ENCODE measurements at regions not wholly inside any gene's neighbourhood (a gene's known extent, or its start where the extent isn't known, plus 50 kb on each side); places are given as distances from the start of the nearest gene placed in this dataset.

DNA sequence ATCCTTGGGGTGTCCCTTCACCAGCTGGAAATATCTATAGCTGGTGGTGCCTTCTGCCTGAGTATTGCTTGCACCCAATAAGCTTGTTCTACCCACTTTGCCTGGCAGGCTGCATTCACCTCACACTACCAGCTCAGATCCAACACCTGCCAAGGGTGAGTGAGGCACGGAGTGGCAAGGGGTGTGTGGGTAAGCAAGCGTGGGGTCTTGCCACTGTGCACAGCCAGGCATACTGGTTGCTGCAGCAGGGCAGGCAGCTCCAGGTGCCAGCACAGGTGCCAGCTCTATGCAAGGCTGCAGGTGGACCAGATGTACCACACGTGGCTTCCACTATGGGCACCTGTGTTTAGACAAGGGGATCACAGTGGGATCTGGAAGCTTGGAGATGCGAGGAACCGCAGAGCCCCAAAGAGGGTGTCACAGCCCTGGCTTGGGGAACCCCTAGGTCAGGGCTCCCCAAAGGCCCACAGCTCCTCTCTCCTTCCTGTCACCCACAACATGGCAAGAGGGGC is 167.7 kb upstream of the MRPS30 start:
- no peak for TF ChIP-seq ESRRG (CRISPR knock-in tag; IDR thresholded peaks at IDR 0.05)
- TF ChIP-seq TOX (CRISPR knock-in tag; IDR thresholded peaks at IDR 0.05; ENCODE audit: borderline replicate concordance) = no peak
- TF ChIP-seq, protein P1, sequence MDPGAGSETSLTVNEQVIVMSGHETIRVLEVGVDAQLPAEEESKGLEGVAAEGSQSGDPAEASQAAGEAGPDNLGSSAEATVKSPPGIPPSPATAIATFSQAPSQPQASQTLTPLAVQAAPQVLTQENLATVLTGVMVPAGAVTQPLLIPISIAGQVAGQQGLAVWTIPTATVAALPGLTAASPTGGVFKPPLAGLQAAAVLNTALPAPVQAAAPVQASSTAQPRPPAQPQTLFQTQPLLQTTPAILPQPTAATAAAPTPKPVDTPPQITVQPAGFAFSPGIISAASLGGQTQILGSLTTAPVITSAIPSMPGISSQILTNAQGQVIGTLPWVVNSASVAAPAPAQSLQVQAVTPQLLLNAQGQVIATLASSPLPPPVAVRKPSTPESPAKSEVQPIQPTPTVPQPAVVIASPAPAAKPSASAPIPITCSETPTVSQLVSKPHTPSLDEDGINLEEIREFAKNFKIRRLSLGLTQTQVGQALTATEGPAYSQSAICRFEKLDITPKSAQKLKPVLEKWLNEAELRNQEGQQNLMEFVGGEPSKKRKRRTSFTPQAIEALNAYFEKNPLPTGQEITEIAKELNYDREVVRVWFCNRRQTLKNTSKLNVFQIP (CRISPR knock-in tag; IDR thresholded peaks at IDR 0.05; ENCODE audit: borderline replicate concordance, low read depth) = no peak
- no peak for TF ChIP-seq RARB (CRISPR knock-in tag; IDR thresholded peaks at IDR 0.05)
- TF ChIP-seq, protein P2, sequence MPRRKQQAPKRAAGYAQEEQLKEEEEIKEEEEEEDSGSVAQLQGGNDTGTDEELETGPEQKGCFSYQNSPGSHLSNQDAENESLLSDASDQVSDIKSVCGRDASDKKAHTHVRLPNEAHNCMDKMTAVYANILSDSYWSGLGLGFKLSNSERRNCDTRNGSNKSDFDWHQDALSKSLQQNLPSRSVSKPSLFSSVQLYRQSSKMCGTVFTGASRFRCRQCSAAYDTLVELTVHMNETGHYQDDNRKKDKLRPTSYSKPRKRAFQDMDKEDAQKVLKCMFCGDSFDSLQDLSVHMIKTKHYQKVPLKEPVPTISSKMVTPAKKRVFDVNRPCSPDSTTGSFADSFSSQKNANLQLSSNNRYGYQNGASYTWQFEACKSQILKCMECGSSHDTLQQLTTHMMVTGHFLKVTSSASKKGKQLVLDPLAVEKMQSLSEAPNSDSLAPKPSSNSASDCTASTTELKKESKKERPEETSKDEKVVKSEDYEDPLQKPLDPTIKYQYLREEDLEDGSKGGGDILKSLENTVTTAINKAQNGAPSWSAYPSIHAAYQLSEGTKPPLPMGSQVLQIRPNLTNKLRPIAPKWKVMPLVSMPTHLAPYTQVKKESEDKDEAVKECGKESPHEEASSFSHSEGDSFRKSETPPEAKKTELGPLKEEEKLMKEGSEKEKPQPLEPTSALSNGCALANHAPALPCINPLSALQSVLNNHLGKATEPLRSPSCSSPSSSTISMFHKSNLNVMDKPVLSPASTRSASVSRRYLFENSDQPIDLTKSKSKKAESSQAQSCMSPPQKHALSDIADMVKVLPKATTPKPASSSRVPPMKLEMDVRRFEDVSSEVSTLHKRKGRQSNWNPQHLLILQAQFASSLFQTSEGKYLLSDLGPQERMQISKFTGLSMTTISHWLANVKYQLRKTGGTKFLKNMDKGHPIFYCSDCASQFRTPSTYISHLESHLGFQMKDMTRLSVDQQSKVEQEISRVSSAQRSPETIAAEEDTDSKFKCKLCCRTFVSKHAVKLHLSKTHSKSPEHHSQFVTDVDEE (CRISPR knock-in tag; IDR thresholded peaks at IDR 0.05) = no peak
- no peak for TF ChIP-seq ZNF8 (CRISPR knock-in tag; IDR thresholded peaks at IDR 0.05)
- TF ChIP-seq GLIS3 (CRISPR knock-in tag; IDR thresholded peaks at IDR 0.05) = no peak
- no peak for TF ChIP-seq PPARA (CRISPR knock-in tag; IDR thresholded peaks at IDR 0.05; ENCODE audit: borderline replicate concordance)
- TF ChIP-seq TCF4 (CRISPR knock-in tag; IDR thresholded peaks at IDR 0.05; ENCODE audit: borderline replicate concordance) = no peak
- TF ChIP-seq ARNTL (CRISPR knock-in tag; IDR thresholded peaks at IDR 0.05; ENCODE audit: borderline replicate concordance, low read depth) = no peak
- no peak for TF ChIP-seq ZFP30 (CRISPR knock-in tag; IDR thresholded peaks at IDR 0.05)
- no peak for TF ChIP-seq ZNF565 (CRISPR knock-in tag; conservative IDR thresholded peaks at IDR 0.05; ENCODE audit: low read depth)
- TF ChIP-seq, protein P3, sequence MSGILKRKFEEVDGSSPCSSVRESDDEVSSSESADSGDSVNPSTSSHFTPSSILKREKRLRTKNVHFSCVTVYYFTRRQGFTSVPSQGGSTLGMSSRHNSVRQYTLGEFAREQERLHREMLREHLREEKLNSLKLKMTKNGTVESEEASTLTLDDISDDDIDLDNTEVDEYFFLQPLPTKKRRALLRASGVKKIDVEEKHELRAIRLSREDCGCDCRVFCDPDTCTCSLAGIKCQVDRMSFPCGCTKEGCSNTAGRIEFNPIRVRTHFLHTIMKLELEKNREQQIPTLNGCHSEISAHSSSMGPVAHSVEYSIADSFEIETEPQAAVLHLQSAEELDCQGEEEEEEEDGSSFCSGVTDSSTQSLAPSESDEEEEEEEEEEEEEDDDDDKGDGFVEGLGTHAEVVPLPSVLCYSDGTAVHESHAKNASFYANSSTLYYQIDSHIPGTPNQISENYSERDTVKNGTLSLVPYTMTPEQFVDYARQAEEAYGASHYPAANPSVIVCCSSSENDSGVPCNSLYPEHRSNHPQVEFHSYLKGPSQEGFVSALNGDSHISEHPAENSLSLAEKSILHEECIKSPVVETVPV (CRISPR knock-in tag; IDR thresholded peaks at IDR 0.05) = no peak
- no peak for TF ChIP-seq ISL1 (CRISPR knock-in tag; IDR thresholded peaks at IDR 0.05)
- no peak for TF ChIP-seq BACH2 (CRISPR knock-in tag; IDR thresholded peaks at IDR 0.05; ENCODE audit: borderline replicate concordance)
- no peak for ATAC-seq

DNA sequence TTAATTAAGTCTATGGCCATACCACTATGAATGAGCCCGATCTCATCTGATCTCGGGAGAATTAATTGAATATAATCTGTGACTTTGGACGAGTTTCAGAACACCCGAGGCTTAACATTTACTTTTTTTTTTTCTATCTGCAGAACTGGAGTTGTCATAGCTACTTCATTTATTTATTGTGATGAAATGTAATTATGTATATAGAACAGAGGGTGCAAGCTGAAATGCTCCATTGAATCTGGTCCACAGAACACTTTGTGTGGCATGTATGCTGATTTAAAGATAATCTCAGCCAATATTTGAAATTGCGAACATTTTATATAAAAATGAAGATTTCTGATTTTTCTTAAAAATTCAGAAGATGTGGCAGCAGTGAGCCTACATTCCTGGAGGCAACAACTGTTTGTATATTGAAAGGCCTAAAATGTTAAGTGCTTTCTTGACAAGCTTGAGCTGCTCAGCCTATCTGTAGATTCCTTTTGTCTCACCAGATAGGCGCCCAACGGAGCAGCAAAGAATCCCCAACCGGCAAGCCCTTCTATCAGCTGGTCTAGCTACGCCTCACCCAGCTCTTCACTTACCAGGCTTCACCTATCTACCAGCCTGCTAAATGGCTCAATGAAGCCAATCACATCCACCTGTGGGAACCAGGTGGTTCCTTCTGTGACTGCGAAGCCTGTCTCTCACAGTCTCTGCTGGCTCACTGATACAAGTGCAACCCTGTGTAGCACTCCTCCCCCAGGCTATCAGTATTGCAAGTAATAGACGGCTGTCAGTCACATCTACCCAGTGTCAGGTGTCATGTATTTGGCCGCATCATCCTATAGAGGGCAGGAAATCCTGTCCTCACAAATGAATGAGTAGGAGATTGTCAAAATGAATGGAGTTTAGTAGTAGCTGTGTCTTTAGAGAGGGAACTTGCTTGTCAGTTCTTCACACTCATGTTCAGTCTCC is 170.6 kb upstream of the MRPS30 start:
- no peak for ATAC-seq
- TF ChIP-seq ISL1 (CRISPR knock-in tag; IDR thresholded peaks at IDR 0.05) (no peak), ZNF70 (CRISPR knock-in tag; IDR thresholded peaks at IDR 0.05) (no peak), RARB (CRISPR knock-in tag; IDR thresholded peaks at IDR 0.05) (no peak)

DNA sequence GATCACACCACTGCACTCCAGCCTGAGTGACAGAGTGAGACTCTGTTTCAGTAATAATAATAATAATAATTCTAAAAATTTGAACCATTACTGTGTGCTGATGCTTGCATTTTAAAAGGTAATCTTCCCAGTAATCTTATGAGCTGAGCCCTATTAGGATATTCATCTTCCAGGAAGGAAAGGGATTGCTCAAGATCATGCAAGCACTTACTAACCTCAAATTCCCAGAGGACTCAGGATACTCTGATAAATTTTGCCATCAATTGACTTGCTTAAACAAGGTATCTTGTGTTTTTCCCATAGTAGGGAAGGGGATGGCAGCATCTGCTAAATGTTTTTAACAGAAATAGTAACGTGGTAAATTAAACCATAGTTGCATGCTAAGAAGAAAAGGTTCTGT is 176.4 kb upstream of the MRPS30 start:
- ATAC-seq = no peak
- TF ChIP-seq, protein P2 (CRISPR knock-in tag; IDR thresholded peaks at IDR 0.05) = no peak
- no peak for TF ChIP-seq TCF4 (CRISPR knock-in tag; IDR thresholded peaks at IDR 0.05; ENCODE audit: borderline replicate concordance)
- no peak for TF ChIP-seq BACH2 (CRISPR knock-in tag; IDR thresholded peaks at IDR 0.05; ENCODE audit: borderline replicate concordance)
- no peak for TF ChIP-seq ZC3H10 (CRISPR knock-in tag; IDR thresholded peaks at IDR 0.05)
- TF ChIP-seq PPARA (CRISPR knock-in tag; IDR thresholded peaks at IDR 0.05; ENCODE audit: borderline replicate concordance) = no peak
- TF ChIP-seq GLIS3 (CRISPR knock-in tag; IDR thresholded peaks at IDR 0.05) = no peak
- TF ChIP-seq, protein P3 (CRISPR knock-in tag; IDR thresholded peaks at IDR 0.05) = no peak
- no peak for TF ChIP-seq ZFP3 (CRISPR knock-in tag; IDR thresholded peaks at IDR 0.05)
- no peak for TF ChIP-seq ESRRG (CRISPR knock-in tag; IDR thresholded peaks at IDR 0.05)
- no peak for TF ChIP-seq SNAI2 (CRISPR knock-in tag; IDR thresholded peaks at IDR 0.05)
- no peak for TF ChIP-seq ISL1 (CRISPR knock-in tag; IDR thresholded peaks at IDR 0.05)
- TF ChIP-seq OSR1 (CRISPR knock-in tag; IDR thresholded peaks at IDR 0.05) = no peak
- no peak for TF ChIP-seq ARNTL (CRISPR knock-in tag; IDR thresholded peaks at IDR 0.05; ENCODE audit: borderline replicate concordance, low read depth)
- TF ChIP-seq TOX (CRISPR knock-in tag; IDR thresholded peaks at IDR 0.05; ENCODE audit: borderline replicate concordance) = no peak
- TF ChIP-seq CSDC2 (CRISPR knock-in tag; IDR thresholded peaks at IDR 0.05) = no peak
- no peak for TF ChIP-seq ZNF70 (CRISPR knock-in tag; IDR thresholded peaks at IDR 0.05)
- no peak for TF ChIP-seq ZFP30 (CRISPR knock-in tag; IDR thresholded peaks at IDR 0.05)
- TF ChIP-seq, protein P4, sequence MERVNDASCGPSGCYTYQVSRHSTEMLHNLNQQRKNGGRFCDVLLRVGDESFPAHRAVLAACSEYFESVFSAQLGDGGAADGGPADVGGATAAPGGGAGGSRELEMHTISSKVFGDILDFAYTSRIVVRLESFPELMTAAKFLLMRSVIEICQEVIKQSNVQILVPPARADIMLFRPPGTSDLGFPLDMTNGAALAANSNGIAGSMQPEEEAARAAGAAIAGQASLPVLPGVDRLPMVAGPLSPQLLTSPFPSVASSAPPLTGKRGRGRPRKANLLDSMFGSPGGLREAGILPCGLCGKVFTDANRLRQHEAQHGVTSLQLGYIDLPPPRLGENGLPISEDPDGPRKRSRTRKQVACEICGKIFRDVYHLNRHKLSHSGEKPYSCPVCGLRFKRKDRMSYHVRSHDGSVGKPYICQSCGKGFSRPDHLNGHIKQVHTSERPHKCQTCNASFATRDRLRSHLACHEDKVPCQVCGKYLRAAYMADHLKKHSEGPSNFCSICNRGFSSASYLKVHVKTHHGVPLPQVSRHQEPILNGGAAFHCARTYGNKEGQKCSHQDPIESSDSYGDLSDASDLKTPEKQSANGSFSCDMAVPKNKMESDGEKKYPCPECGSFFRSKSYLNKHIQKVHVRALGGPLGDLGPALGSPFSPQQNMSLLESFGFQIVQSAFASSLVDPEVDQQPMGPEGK (CRISPR knock-in tag; IDR thresholded peaks at IDR 0.05; ENCODE audit: borderline replicate concordance) = no peak
